Stimulated activated CD4-positive, alpha-beta T cell treated with anti-CD3 and anti-CD28 coated beads, Interleukin-15, amount 100 ng/mL, for 48 hours (primary cell): ENCODE measurements at regions not wholly inside any gene's neighbourhood (a gene's known extent, or its start where the extent isn't known, plus 50 kb on each side); places are given as distances from the start of the nearest gene placed in this dataset.

Experiments
- DNase-seq, 2 donors: peaks; one replicate each; pipeline ENCODE4 v3.0.0-alpha.2; 2020; ENCODE audit warnings: low read depth in 2 of 2

GRCh38 chr14:42782754-42783153, 1176.1 kb downstream of the LRFN5 start:
- DNase-seq: no peak

GRCh38 chr14:42778984-42779383, 1172.3 kb downstream of the LRFN5 start:
- no peak for DNase-seq

GRCh38 chr14:42750771-42751170, 1144.1 kb downstream of the LRFN5 start:
- DNase-seq: no peak

GRCh38 chr14:42742084-42742483, 1135.4 kb downstream of the LRFN5 start:
- no peak for DNase-seq

- no peak for DNase-seq
These were observed 1129.7 kb downstream of the LRFN5 start for GRCh38 chr14:42736408-42736807.

GRCh38 chr14:42734041-42734440, 1127.4 kb downstream of the LRFN5 start:
- DNase-seq: no peak

- no peak for DNase-seq
These were observed 1125.3 kb downstream of the LRFN5 start for GRCh38 chr14:42732005-42732404.

GRCh38 chr14:42731480-42731879, 1124.8 kb downstream of the LRFN5 start:
- DNase-seq: no peak

GRCh38 chr14:42729681-42730080, 1123.0 kb downstream of the LRFN5 start:
- DNase-seq: no peak

- DNase-seq: no peak
These were observed 1112.7 kb downstream of the LRFN5 start for GRCh38 chr14:42719391-42719790.

GRCh38 chr14:42715316-42715715, 1108.6 kb downstream of the LRFN5 start:
- DNase-seq: no peak

- no peak for DNase-seq
These were observed 1103.4 kb downstream of the LRFN5 start for GRCh38 chr14:42710071-42710470.

GRCh38 chr14:42703501-42703900, 1096.8 kb downstream of the LRFN5 start:
- no peak for DNase-seq

- DNase-seq: no peak
These were observed 1080.7 kb downstream of the LRFN5 start for GRCh38 chr14:42687421-42687820.

- DNase-seq: no peak
These were observed 1077.0 kb downstream of the LRFN5 start for GRCh38 chr14:42683707-42684106.

GRCh38 chr14:42676636-42677035, 1070.0 kb downstream of the LRFN5 start:
- no peak for DNase-seq

GRCh38 chr14:42673963-42674362, 1067.3 kb downstream of the LRFN5 start:
- DNase-seq: no peak

GRCh38 chr14:42671636-42672035, 1065.0 kb downstream of the LRFN5 start:
- no peak for DNase-seq

- no peak for DNase-seq
These were observed 1058.4 kb downstream of the LRFN5 start for GRCh38 chr14:42665083-42665482.

- DNase-seq: no peak
These were observed 1057.5 kb downstream of the LRFN5 start for GRCh38 chr14:42664190-42664589.

- DNase-seq: no peak
These were observed 1048.0 kb downstream of the LRFN5 start for GRCh38 chr14:42654707-42655106.

- no peak for DNase-seq
These were observed 1036.1 kb downstream of the LRFN5 start for GRCh38 chr14:42642787-42643186.

- DNase-seq: no peak
These were observed 1026.9 kb downstream of the LRFN5 start for GRCh38 chr14:42633504-42634095.

- DNase-seq: no peak
These were observed 1022.9 kb downstream of the LRFN5 start for GRCh38 chr14:42629553-42629952.
